Head of caudate nucleus (tissue), 42 donors: ENCODE measurements at regions not wholly inside any gene's neighbourhood (a gene's known extent, or its start where the extent isn't known, plus 50 kb on each side); places are given as distances from the start of the nearest gene placed in this dataset.

Source experiments
- DNase-seq, 42 donors: peaks; one replicate each; pipeline versions ENCODE4 v3.0.0 to v3.0.0-alpha.2; 2020 to 2021; ENCODE audit warnings: mixed read lengths in 7 of 42
- intact Hi-C: fragments of 100-400 bp; cut with DNase I; formaldehyde crosslinking; loops from one replicate; pipeline ENCODE4 v1.15.0; 2022

DNA sequence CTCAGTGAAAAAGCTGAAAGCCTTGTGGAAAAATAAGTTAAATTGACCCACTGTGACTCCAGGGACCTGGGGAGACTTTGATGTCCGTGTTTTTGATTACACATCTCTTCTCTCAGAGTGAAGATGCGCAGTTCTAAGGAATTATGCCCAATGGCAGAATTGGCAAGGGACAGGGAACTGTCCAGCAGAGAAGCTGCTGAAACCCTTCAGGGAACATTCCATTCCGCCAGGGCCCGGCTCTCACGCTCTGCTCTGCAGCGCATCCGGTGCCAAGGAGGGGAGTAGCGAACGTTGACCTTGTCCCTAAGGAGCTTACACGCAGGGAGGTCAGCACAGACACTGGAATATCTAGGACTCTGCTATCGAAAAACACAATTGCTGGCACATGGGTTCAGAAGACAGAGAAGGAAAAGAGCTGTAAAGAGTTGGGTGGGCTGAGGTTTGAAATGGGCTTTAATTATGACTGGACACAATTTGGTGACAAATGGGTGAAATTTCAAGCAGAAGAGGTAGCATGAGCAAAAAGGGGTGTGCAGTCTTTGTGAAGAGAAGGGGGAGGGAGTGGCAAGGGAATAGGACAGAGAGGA is 64.5 kb upstream of the B3GAT1 start:
- peak in 4 of 42 donors; percentile 20 to 65 (median 38) for DNase-seq
- intact Hi-C loops = no loop called here

DNA sequence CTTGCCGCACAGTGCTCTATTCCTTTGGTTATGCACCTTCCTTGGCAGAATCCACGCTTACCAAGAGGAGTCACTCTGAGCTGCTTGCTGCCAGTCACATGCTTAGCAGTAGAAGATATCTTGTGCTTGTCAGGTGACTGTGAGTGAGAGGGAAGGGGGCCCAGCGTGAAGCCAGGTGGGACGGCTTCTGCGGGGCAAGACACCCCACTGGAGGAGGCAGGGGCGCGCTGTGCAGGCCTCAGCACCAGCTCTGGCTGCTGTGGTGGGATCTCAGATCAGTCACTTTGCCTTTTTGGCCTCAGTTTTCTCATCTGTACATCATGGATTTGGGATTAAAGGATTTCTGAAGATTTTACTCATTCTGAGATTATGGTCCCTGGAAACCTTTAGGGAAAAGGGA is 63.9 kb upstream of the B3GAT1 start:
- DNase-seq = peak in 3 of 42 donors; percentile 8 to 24 (median 13)
- intact Hi-C loops = no loop called here

DNA sequence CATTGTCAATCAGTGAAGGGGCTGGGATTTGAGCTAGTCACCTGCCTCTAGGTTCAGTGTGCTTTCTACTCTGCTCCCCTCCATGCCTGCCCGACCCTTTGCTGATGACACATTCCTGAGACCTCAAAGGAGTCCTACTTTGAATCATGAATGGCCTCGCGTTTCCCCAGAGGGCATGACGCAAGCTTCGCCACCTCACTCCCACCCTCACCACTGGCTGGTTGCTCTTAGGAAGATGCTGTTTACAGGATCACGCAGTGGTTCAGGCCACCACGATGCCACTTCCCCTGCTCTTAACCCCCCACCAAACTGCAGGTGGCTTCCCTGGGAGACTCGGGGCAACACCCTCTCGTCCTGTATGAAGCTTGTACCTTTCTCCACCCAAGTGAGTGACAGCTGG is 62.9 kb upstream of the B3GAT1 start:
- DNase-seq = peak in 1 of 42 donors; percentile 22
- intact Hi-C loops = no loop called here

DNA sequence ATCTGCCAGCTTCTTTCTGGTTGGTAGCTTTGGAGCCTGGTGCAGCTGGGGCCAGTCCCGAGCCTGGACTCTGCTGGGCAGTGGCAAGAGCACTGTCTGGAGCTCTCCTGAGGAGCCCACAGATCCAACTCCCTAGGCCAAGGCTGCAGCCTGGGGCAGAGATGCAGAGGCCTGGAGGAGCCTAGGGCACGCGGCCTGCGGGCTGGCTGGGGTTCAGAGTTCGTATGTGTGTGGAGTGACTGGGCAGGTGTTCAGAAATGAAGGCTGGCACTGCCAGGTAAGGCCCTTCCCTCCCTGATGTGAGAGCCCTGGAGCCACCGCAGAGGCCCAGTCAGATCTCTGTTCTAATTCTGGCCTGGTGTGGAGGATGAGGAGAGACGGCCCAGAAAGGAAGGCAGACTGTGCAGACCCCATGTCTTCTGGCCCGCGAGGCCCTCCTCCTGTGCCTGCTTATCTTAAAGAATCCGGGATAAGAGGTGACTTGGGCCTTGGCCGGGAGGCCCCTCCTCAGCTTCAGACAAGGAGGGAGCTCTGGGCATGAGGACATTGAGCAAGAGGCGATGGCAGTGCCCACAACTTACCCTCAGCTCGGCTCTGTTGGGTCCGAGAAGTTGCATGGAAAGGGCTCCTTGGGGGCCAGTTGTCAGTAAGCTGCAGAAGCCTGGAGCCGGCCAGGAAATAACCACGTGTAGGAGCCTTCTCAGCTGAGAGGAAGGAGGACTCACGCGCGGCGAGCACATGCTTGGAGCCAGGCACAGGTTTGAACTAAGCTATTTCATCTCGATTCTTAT is 62.2 kb upstream of the B3GAT1 start:
- intact Hi-C loops = no loop called here
- peak in 2 of 42 donors; percentile 22 to 29 for DNase-seq

DNA sequence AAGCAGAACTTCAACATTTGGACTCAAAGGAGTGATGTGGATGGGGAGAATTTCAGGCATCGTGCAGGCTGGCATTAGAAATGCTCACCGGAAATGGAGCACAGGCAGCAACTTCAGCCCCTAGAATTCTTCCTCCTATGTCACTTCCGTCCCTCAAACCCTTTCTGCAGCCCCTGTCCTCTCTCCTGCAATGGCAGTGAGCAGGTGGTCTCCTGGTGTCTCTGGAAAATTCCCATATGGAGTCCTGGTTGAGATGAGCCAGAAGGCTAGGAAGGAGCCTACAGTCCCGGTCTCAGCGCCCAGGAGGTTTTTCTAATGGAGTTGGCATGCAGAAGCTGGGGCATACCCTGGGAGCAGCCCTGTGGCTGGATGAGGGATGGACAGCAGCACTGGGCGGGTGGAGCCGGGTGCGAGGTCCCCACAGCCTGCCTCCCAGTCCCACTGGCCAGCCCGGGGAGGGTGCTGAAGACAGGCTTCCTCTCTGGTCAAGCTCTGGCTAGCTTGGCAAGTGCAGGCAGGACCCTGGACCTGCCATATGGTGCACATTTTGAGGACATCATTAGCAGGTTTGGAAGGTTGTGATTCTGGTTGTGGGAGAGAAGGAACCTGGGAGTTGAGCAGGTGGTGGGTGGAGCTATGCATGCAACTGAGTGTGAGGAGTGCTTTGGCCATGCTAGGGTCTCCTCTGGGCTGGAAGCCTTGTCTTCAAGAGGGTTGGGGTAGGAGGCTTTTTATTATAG is 59.8 kb upstream of the B3GAT1 start:
- DNase-seq = peak in 2 of 42 donors; percentile 17 to 38
- intact Hi-C loops = no loop called here

DNA sequence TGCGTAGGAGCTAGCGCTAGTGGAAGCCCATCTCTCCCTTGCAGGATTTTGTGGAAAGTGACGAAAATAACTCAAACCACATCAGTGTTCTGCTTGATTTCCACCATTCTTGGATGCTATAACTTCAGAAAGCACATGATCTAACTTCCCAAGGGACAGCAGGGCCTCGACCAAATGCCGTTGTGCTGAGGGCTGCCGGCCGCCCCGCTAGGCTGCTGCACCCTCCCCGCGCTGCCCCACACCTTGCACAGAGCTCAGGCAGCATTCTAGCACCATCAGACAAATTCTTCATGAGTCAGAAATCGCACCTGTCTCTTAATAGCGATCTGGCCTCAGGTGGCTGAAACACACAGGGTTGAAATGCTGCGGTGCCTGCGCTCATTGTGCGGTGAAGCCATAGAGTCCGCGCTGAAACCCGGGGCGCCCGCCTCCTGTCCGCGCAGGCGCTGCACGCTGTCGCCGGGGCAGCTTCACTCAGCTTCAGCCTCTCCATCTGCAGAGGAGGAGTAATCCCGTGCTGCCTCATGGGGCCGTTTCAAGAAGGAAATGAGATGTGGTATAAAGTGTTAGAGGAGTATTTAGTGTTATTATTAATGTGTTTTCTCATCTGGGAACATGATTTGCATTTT is 59.2 kb upstream of the B3GAT1 start:
- intact Hi-C loops = no loop called here
- peak in 40 of 42 donors; percentile 43 to 85 (median 68) for DNase-seq

DNA sequence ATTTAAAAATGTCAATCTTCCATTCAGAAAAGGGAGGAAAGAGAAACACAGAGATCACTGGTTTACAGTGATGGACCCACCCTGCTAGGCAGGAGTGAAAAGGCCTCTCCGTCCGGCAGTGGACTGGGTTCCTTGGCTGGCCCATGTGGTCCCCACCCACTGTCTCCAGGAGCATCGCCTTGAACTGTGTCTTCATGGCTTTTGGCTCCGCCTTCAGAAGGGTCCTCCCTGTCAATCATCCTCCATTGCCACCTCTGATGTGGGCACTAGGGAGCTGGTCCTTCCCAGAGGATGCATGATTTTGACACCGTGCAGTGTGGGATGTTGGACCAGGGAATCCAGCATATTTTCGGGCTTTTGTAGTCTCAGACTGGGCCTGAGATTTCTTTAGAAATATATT is 58.2 kb upstream of the B3GAT1 start:
- intact Hi-C loops = no loop called here
- peak in 3 of 42 donors; percentile 11 to 27 (median 24) for DNase-seq

DNA sequence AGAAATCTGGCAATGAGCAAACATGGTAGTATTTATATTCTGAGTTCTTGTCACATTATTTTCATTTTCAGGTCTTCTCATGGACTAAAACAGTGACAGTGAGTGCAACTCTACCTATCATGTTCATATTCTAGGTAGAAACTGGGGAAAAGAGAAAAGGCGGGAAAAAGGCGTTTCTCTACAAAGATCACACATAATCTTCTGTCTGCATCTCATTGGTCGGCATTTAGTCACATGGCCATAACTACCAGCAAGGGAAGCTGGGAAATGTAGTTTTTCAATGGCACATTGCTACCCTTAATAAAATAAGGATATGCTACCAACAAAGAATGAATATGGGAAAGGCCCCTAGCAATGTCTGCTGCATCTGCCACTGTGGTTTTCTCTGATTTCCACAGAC is 57.6 kb upstream of the B3GAT1 start:
- DNase-seq = peak in 7 of 42 donors; percentile 36 to 61 (median 47)
- intact Hi-C loops = no loop called here

DNA sequence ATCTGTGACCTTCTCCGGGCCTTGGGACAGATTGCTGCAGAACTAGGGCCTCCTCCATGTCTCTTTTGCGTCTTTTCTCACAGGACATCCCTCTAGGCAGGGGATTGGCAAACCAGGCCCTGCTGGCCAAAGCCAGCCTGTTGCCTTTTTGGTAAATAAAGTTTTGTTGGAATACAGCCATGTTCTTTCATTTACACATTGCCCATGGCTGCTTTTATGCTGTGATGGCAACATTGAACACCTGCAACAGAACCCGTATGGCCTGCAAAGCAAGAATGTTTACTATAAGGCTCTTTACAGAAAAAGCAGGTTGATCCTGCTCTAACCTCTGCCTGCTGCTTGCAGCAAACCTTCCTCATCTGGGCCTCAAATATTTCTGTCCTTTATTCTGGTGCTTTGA is 56.8 kb upstream of the B3GAT1 start:
- intact Hi-C loops = no loop called here
- peak in 1 of 42 donors; percentile 22 for DNase-seq

DNA sequence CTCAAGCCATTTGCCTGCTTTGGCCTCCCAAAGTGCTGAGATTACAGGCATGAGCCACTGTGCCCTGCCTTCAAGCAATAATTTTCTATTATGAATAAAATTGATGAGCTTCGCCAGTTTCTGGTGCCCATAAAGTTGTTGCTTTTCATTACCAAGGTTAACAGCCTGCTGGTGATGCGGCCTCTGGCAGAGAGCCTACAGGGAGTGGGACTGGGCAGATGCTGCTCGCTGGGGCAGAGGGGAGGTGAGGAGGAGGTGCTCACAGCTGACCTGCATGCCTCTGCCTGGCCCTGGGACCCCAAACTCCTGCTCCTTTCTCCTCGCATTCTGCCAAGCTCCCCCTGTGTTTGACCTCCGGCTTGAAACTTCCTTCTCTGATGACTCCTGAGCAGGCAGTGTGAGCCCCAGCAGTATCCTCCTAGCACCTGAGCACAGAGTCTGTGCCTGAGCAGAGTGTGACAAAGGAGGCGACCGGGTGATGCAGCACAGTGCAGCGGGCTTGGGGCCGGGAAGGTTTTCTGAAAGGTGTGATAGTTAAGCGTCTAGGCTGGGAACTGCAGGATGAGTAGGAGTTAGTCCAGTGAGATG is 56.1 kb upstream of the B3GAT1 start:
- DNase-seq = no peak
- intact Hi-C loops = no loop called here

DNA sequence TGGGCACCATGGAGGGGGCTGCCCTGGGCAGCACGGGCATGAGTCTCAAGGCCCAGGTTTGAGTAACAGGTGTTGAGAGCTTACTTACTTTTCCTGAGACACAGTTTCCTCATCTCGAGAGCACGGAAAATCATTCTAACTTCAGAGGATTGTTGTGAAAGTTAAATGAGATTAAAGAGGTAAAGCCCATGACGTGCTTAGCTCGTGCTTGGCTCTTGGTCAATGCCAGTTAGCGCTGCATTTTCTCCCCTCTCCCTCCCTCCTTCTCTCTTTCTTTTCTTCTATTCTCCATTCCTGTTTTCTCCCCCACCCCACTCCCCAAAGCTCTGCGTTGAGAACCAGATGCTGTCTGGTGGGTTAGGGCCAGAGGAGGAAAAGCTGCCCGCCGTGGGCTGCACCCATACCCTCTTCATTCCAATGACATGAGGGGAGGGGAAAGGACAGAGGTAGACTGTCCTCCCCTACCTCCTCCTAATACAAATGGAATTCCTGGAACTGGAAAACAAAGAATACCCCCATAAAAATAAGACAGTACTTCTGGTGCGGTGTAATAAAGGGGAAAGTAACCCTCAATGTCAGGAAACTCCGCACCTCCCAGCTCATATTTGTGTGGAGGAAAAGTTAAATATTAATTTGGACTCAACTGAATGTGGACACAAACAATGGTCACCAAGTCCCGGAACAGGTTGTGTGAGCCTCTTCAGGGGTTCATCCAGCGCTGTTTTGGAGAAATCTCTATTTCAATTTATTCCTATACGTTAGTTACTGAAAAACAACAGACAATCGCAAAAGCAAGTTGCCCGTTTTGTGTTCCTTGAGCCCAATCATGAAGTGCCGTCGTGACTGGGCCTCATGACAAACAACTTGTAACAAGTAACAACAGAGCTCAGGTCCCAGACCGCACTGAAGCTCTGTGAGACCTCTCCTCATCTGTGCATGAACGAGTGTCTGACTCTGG is 54.8 kb upstream of the B3GAT1 start:
- DNase-seq = no peak
- intact Hi-C loops = no loop called here

DNA sequence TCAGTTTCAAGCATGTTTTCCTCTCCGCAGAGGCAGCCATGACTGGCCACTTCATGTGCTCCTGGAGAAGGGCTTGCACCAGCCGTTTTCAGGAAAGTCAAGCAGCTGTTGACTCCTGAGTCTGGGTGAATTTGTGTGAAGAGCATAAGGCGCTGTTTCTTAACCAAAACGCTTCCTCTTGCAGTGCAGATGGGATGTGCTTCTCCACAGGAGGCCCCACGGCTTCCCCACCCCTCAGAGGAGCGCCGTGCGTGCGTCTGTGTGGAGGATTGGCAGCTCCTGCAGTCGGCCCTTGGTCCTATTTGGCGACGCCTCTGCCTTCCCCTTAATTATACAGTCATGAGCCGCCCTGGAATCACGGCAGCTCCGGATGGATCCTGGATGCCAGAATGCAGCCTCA is 54.1 kb upstream of the B3GAT1 start:
- intact Hi-C loops = no loop called here
- DNase-seq = peak in 1 of 42 donors; percentile 21

DNA sequence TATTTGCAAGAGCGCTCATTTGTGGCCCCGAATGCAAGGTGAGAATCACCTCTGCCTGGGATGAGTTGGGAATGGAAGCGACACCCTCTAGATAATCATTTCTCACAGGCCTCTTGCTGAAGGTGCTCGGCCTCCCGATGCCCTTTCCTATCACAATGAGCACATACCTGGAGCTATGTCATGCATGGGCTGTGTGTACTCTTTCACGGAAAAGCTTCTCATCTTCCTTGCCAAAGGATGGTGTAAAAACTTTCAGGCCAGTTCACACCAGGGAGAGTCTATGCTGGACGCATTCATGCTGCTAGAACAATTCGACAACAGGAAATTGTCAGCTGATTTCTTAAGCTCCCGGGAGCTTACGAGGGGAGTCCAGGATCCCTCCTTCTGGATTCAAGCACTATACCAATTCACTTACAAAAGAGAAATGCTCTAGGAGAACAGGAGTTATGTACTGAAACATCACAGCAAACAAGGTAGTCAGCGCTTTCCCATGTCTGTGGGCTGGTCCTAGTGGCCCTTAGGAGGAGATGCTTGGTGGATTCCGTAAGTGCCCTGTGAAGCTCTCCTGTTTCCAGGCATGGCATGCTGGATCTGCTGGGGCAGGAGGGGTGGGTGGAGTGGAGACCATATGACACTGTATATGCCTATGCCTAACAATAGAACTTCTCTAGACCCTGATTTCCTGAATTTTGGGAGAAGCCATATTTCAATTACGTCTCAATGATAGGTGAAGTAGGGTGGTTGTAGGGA is 53.1 kb upstream of the B3GAT1 start:
- DNase-seq = no peak
- intact Hi-C loops = no loop called here

DNA sequence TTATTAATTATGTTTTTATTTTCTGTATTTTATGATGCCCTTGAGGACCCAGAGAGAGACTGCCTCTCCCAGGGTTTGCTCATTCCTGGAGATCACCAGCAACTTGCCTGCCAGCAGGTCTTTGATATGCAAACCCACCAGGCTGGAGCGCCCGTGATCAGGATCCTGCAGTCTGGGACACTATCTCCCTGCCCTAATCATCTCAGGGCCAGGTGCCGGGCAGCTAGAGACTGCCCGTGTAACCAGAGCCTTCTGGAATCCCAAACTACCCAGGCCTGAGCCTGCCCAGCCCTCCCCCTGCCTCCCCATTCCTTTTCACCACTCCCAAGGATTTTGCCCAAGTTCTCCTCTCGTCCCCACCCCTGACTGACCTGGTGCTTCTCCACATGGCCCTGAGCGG is 52.2 kb upstream of the B3GAT1 start:
- no peak for DNase-seq
- intact Hi-C loops = no loop called here

DNA sequence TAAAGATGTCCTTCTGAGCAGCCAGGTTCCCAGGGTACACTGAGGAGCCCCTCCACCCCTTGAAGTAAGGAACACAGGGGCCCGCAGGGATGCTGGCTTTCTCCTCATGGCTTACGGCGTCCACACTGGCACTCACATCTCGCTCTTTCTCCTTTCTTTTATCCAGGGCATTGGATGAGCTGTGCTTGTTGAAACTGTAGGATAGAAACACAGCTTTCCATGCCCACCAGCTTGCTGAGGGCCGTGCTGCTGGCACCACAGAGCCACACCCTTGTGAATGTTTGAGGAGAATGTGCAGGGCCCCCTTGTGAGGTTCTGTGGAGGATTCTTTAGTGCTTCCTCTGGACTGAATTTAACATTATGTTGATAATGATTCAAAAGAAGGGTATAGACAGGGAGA is 51.7 kb upstream of the B3GAT1 start:
- intact Hi-C loops = no loop called here
- DNase-seq = no peak
